ENCODE measurements at regions not wholly inside any gene's neighbourhood (a gene's known extent, or its start where the extent isn't known, plus 50 kb on each side); places are given as distances from the start of the nearest gene placed in this dataset.

DNA sequence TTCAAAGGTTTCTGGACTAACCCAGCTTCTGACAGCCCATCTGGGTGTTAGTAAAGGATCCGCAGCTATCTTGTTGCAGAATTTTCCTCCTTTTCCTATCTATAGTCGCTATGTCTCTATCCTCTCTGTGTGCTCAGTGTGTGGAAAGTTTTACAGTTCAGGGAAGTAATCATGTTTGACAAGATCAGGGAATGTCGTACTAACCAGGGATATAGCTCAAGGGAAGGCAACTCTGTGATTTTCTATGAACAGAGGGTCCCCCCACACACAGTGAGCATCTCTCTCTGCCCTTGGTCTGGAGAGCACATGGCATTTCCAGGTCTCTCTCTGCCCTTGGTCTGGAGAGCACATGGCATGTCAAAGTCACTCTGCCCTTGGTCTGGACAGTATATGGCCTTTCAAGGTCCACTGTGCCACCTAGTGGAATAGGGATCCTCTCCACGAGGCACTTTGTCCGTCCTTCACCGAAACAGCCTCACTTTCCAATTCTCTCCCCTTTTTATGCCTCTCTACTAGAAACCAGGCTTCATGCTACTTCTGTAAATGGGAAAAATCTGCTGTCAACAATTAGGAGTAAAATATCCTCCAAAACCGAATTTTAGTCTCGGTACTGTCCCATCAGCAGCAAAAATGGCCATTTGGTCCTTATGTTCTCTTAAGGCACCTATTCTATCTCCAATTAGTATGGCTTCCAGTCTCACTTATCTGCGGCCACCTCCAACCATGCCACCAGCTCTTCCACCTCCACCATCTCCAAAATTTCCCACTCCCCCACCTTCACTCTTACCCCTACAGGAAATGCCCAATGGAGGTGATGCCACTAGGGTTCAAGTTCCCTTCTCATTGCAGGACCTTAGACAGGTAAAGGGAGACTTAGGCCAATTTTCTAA is 88.7 kb downstream of the IGLL5 start:
- Histone ChIP-seq H3K27me3 (ENCODE audit: insufficient read depth, low read length) (no peaks in the 10 kb centered on the region), H3K4me1 (ENCODE audit: insufficient read depth, low read length) (no peaks in the 10 kb centered on the region), H3K9me3 (ENCODE audit: control insufficient read depth in 1 of 2, low read length in 2 of 2) (no peaks in the 10 kb centered on the region), H3K27ac (ENCODE audit: low read depth, low read length) (no peak overlapping the region), H3K36me3 (ENCODE audit: insufficient read depth, low read length) (no peaks in the 10 kb centered on the region), H3K4me3 (ENCODE audit: low read length in 2 of 2) (no peak overlapping the region)
- intact Hi-C loops (cut with micrococcal nuclease): no loop called here
- Mint-ChIP-seq H3K27me3 (peaks cover 7 to 15% of the 10 kb centered on the region in 2 donors), H3K36me3 (peaks cover 0 to 5% of the 10 kb centered on the region in 2 donors), H3K27ac (no peak overlapping the region), H3K4me3 (no peak overlapping the region), H3K4me1 (no peaks in the 10 kb centered on the region), H3K9me3 (peaks cover 0 to 21% (median 4%) of the 10 kb centered on the region in 8 donors)
- ChIA-PET CTCF (ENCODE audit: partially characterized antibody) (no interaction called here), POLR2A (ENCODE audit: partially characterized antibody) (no interaction called here)
- DNase-seq: no peak

DNA sequence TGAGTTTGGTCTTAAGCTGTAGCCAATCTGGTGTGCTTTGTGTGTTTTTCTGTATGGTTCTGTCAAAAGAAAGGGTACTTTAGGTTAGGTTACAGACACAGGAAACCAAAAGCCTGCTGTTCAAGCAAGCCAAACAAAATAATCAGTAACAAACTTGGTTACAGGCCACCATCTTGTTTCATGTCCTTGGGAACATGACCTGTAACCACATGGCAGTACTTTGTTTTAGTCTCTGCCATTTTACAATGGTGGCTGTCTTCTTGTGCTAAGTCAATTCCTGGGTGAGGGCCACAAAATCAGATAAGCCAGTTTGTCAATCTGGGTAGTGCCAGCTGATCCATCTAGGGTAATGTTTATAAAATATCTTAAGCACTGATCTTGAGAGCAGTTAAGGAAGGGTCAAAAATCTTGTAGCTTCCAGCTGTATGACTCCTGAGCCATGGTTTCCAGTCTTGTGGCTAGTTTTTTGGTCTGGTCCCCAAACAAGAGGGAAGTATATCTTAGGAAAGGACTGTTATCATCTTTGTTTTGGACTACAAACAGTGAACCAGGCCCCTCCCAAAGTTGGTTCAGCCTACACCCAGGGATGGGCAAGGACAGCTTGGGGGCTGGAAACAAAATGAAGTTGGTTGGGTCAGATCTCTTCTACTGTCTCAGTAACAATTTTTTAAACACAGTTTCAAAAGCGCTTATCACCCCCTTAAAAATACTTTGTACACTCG is 90.0 kb downstream of the IGLL5 start:
- intact Hi-C loops (cut with micrococcal nuclease): no loop called here
- Histone ChIP-seq H3K36me3 (ENCODE audit: insufficient read depth, low read length) (no peaks in the 10 kb centered on the region), H3K4me3 (ENCODE audit: low read length in 2 of 2) (no peak overlapping the region), H3K27ac (ENCODE audit: low read depth, low read length) (no peak overlapping the region), H3K9me3 (ENCODE audit: control insufficient read depth in 1 of 2, low read length in 2 of 2) (no peaks in the 10 kb centered on the region), H3K4me1 (ENCODE audit: insufficient read depth, low read length) (no peaks in the 10 kb centered on the region), H3K27me3 (ENCODE audit: insufficient read depth, low read length) (no peaks in the 10 kb centered on the region)
- ChIA-PET CTCF (ENCODE audit: partially characterized antibody) (no interaction called here), POLR2A (ENCODE audit: partially characterized antibody) (no interaction called here)
- Mint-ChIP-seq H3K36me3 (peaks cover 0 to 5% of the 10 kb centered on the region in 2 donors), H3K27ac (no peak overlapping the region), H3K9me3 (peaks cover 0 to 21% (median 5%) of the 10 kb centered on the region in 8 donors), H3K4me1 (no peaks in the 10 kb centered on the region), H3K4me3 (no peak overlapping the region), H3K27me3 (peaks cover 4 to 13% of the 10 kb centered on the region in 2 donors)
- DNase-seq: no peak

DNA sequence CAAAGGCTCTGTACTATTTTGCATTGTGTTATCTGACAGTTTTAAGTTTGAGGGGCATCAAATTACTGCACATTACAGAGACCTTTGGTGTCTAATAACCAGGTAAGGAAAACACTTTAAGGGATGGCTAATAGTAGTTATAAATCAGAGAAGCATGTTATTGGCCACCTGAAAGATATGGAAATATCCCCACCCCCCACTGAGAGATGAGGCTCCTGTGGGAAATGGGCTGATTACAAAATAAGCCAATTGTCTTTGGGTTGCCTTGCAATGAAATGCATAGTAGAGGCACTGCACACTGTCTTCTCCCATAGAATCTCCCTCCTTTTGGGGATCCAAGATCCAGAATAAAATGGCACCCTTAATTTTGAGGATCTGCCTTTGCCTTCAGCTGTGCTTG is 91.0 kb downstream of the IGLL5 start:
- no peak overlapping the region for H3K4me3 Mint-ChIP-seq
- H3K27ac ChIP-seq (ENCODE audit: low read depth, low read length): no peak overlapping the region
- intact Hi-C loops (cut with micrococcal nuclease): no loop called here
- H3K4me1 Mint-ChIP-seq: no peaks in the 10 kb centered on the region
- POLR2A ChIA-PET (ENCODE audit: partially characterized antibody): no interaction called here
- H3K9me3 Mint-ChIP-seq: peaks cover 0 to 21% (median 5%) of the 10 kb centered on the region in 8 donors
- H3K9me3 ChIP-seq (ENCODE audit: control insufficient read depth in 1 of 2, low read length in 2 of 2): no peaks in the 10 kb centered on the region
- no peak overlapping the region for H3K4me3 ChIP-seq (ENCODE audit: low read length in 2 of 2)
- CTCF ChIA-PET (ENCODE audit: partially characterized antibody): no interaction called here
- peaks cover 0 to 5% of the 10 kb centered on the region in 2 donors for H3K36me3 Mint-ChIP-seq
- no peak for DNase-seq
- H3K27me3 ChIP-seq (ENCODE audit: insufficient read depth, low read length): no peaks in the 10 kb centered on the region
- no peaks in the 10 kb centered on the region for H3K36me3 ChIP-seq (ENCODE audit: insufficient read depth, low read length)
- no peaks in the 10 kb centered on the region for H3K4me1 ChIP-seq (ENCODE audit: insufficient read depth, low read length)
- H3K27ac Mint-ChIP-seq: no peak overlapping the region
- H3K27me3 Mint-ChIP-seq: peaks cover 4 to 13% of the 10 kb centered on the region in 2 donors

DNA sequence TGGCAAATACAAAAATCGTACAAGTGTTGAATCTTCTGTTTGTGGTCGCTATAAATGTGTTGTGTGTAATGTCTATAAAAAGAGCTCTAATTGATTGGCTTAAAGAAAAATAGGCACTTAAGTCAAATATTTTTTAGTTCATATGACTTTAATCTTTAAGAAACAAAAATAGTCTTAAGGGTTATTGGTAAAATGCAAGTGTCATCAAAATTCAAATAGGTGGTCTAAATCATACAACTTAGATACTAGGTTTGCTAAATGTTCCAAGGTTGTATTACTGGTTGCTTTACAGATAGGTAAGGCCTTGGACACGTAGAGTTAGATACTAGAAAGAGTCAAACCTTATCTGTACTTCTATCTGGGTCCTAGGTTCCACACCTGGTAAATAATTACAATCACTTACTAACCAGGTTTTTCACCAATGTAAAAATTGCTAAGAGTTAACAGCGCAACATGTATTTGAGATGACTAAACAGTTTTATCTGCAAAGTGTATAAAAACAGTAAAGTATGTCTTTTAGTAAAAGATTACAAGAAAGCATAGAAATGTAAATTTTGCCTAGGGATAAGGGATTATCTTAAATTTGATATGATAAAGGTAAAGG is 91.1 kb upstream of the GNAZ start:
- DNase-seq: no peak
- Mint-ChIP-seq H3K27me3 (peaks cover 4 to 13% of the 10 kb centered on the region in 2 donors), H3K9me3 (peaks cover 0 to 21% (median 5%) of the 10 kb centered on the region in 8 donors), H3K36me3 (peaks cover 0 to 5% of the 10 kb centered on the region in 2 donors), H3K27ac (no peak overlapping the region), H3K4me1 (no peaks in the 10 kb centered on the region), H3K4me3 (no peak overlapping the region)
- no peaks in the 10 kb centered on the region for H3K36me3 ChIP-seq (ENCODE audit: insufficient read depth, low read length)
- POLR2A ChIA-PET (ENCODE audit: partially characterized antibody): no interaction called here
- H3K4me1 ChIP-seq (ENCODE audit: insufficient read depth, low read length): no peaks in the 10 kb centered on the region
- no peak overlapping the region for H3K27ac ChIP-seq (ENCODE audit: low read depth, low read length)
- no peak overlapping the region for H3K4me3 ChIP-seq (ENCODE audit: low read length in 2 of 2)
- CTCF ChIA-PET (ENCODE audit: partially characterized antibody): no interaction called here
- H3K27me3 ChIP-seq (ENCODE audit: insufficient read depth, low read length): no peaks in the 10 kb centered on the region
- intact Hi-C loops (cut with micrococcal nuclease): no loop called here
- H3K9me3 ChIP-seq (ENCODE audit: control insufficient read depth in 1 of 2, low read length in 2 of 2): no peaks in the 10 kb centered on the region

DNA sequence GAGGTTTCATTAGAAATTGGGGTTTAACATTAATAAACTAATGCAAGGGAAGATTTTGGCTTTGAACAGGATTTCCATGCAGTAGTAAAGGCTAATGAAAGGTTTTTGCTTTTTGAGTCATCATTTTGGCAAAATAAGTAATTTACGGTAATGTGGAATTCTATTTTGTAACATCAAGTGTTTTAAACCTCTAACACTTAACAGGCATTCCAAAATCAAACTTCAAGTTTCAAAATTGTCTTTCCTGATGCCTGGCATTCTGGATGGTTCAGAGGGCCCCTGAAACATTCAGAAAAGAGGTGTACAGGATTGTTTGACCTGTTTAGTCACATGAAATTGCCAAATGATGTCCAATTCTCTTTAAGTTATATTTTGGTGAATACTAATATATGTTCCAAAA is 90.4 kb upstream of the GNAZ start:
- Mint-ChIP-seq H3K4me1 (no peaks in the 10 kb centered on the region), H3K9me3 (peaks cover 0 to 21% (median 5%) of the 10 kb centered on the region in 8 donors), H3K27me3 (peaks cover 3 to 13% of the 10 kb centered on the region in 2 donors), H3K36me3 (peaks cover 0 to 5% of the 10 kb centered on the region in 2 donors), H3K4me3 (no peak overlapping the region), H3K27ac (no peak overlapping the region)
- Histone ChIP-seq H3K36me3 (ENCODE audit: insufficient read depth, low read length) (no peaks in the 10 kb centered on the region), H3K4me1 (ENCODE audit: insufficient read depth, low read length) (no peaks in the 10 kb centered on the region), H3K4me3 (ENCODE audit: low read length in 2 of 2) (no peak overlapping the region), H3K27ac (ENCODE audit: low read depth, low read length) (no peak overlapping the region), H3K27me3 (ENCODE audit: insufficient read depth, low read length) (no peaks in the 10 kb centered on the region), H3K9me3 (ENCODE audit: control insufficient read depth in 1 of 2, low read length in 2 of 2) (no peaks in the 10 kb centered on the region)
- intact Hi-C loops (cut with micrococcal nuclease): no loop called here
- ChIA-PET POLR2A (ENCODE audit: partially characterized antibody) (no interaction called here), CTCF (ENCODE audit: partially characterized antibody) (no interaction called here)
- no peak for DNase-seq

DNA sequence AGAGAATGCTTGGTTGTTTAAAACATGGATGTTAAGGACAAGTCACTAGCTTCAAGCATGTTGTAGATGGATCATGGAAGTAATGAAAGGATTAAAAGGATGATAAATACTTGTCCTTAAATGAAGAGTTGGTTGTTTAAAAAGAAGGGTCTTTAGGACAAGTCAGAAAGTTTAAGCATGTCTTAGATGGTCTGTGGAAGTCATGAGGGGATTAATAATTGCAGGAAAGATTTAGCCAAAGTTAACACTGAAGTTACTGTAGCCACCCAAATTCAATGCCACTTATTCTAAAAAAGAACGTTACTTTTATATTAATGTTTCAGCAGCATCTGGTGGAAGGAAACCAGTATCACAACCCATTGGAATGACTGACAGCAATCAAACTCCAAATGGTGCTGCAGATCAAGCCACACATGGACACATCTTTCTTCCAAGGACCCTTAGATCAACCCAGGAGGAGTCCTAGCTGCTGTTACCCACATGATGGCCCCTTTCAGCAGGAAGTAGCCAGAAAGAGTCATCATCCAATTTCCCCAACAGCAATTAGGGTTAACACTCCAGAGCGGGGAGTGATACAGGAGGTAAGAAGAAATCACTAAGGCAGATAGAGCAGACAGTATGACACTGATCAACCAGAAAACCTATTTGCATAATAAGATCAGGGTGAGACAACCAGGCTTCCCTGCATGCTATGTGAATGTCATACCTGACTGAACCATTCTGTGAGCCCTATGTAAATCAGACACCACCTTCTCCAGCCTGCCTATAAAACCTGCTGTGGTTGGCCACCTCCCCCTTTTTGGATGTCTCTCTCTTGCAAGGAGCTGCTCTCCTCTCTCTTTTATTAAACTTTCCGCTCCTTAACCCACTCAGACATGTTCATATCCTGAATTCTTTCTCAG is 88.4 kb upstream of the GNAZ start:
- ChIA-PET CTCF (ENCODE audit: partially characterized antibody) (no interaction called here), POLR2A (ENCODE audit: partially characterized antibody) (no interaction called here)

More for the DNA sequence above, 88.4 kb upstream of the GNAZ start:
- Histone ChIP-seq H3K9me3 (ENCODE audit: control insufficient read depth in 1 of 2, low read length in 2 of 2) (no peaks in the 10 kb centered on the region), H3K4me1 (ENCODE audit: insufficient read depth, low read length) (no peaks in the 10 kb centered on the region), H3K27ac (ENCODE audit: low read depth, low read length) (no peak overlapping the region), H3K4me3 (ENCODE audit: low read length in 2 of 2) (no peak overlapping the region), H3K36me3 (ENCODE audit: insufficient read depth, low read length) (no peaks in the 10 kb centered on the region), H3K27me3 (ENCODE audit: insufficient read depth, low read length) (no peaks in the 10 kb centered on the region)
- no peaks in the 10 kb centered on the region for H3K4me1 Mint-ChIP-seq
- H3K9me3 Mint-ChIP-seq: peaks cover 0 to 21% (median 4%) of the 10 kb centered on the region in 8 donors
- intact Hi-C loops (cut with micrococcal nuclease): no loop called here
- no peak overlapping the region for H3K27ac Mint-ChIP-seq
- peaks cover 0 to 5% of the 10 kb centered on the region in 2 donors for H3K36me3 Mint-ChIP-seq
- no peak for DNase-seq
- peaks cover 2 to 8% of the 10 kb centered on the region in 2 donors for H3K27me3 Mint-ChIP-seq
- H3K4me3 Mint-ChIP-seq: no peak overlapping the region
